OCI-LY7 (cell line): ENCODE measurements at regions not wholly inside any gene's neighbourhood (a gene's known extent, or its start where the extent isn't known, plus 50 kb on each side); places are given as distances from the start of the nearest gene placed in this dataset.

ENCODE experiments used
- BruUV-seq: library from RNA; stranded (reverse); fragments of 400-500 nt; replicated peaks from 2 replicates; lab custom pipeline; 2021; lab: Mats Ljungman, UMichigan
- CTCF ChIA-PET: fragments of 300-600 bp; sonication (Branson Sonifier 250); formaldehyde crosslinking; loops from one replicate; lab custom pipeline; 2022; ENCODE audit warnings: antibody characterized with exemption; ENCODE audit not compliant: unreplicated experiment; lab: Charles Lee
- POLR2A ChIA-PET: fragments of 300-600 bp; sonication (Branson Sonifier 250); formaldehyde crosslinking; loops from one replicate; lab custom pipeline; 2022; ENCODE audit warnings: antibody characterized with exemption; lab: Charles Lee
- DNase-seq: peaks from one replicate; pipeline ENCODE4 v3.0.0-alpha.2; 2015; ENCODE audit warnings: low spot score
- H2AFZ ChIP-seq: fragments of 200-600 bp; sonication (generic), shearing (Covaris generic); 2 replicates; pipeline ENCODE4 v1.6.1; 2014; ENCODE audit warnings: mild to moderate bottlenecking, antibody characterized with exemption, low read length, moderate library complexity
- H3K27ac ChIP-seq: fragments of 200-600 bp; sonication (generic); 2 replicates; pipeline ENCODE4 v1.5.1; 2014; ENCODE audit warnings: mixed run types, low read depth, mild to moderate bottlenecking, moderate library complexity, low read length, inconsistent platforms; ENCODE audit not compliant: poor library complexity, severe bottlenecking
- H3K36me3 ChIP-seq: fragments of 200-600 bp; sonication (generic); 2 replicates; pipeline ENCODE4 v1.6.1; 2014; ENCODE audit warnings: mild to moderate bottlenecking, antibody characterized with exemption, low read length, moderate library complexity, mixed read lengths; ENCODE audit not compliant: insufficient read depth
- H3K4me1 ChIP-seq: fragments of 200-600 bp; sonication (generic); 2 replicates; pipeline ENCODE4 v1.5.1; 2014; ENCODE audit warnings: mild to moderate bottlenecking, low read length; ENCODE audit not compliant: insufficient read depth, poor library complexity, severe bottlenecking
- H3K4me2 ChIP-seq: fragments of 200-600 bp; sonication (generic); 2 replicates; pipeline ENCODE4 v1.6.1; 2014; ENCODE audit warnings: mild to moderate bottlenecking, low read length
- H3K4me3 ChIP-seq: fragments of 200-600 bp; sonication (generic); 2 replicates; pipeline ENCODE4 v1.5.1; 2014; ENCODE audit warnings: mild to moderate bottlenecking, low read depth, low read length; ENCODE audit not compliant: poor library complexity, severe bottlenecking
- H3K79me2 ChIP-seq: fragments of 200-600 bp; sonication (generic); 2 replicates; pipeline ENCODE4 v1.6.1; 2016; ENCODE audit warnings: low read depth, mild to moderate bottlenecking, low read length, moderate library complexity, mixed read lengths; ENCODE audit not compliant: insufficient read depth
- H3K9me2 ChIP-seq: fragments of 200-600 bp; sonication (generic); 2 replicates; pipeline ENCODE4 v1.6.1; 2016; ENCODE audit warnings: mild to moderate bottlenecking, low read length, mixed read lengths; ENCODE audit not compliant: insufficient read depth
- H3K9me3 ChIP-seq: fragments of 200-600 bp; sonication (generic); 2 replicates; pipeline ENCODE4 v1.6.1; 2014; ENCODE audit warnings: mild to moderate bottlenecking, mixed run types, low read length, mixed read lengths
- H4K20me1 ChIP-seq: fragments of 200-600 bp; sonication (generic); 2 replicates; pipeline ENCODE4 v1.6.1; 2014; ENCODE audit warnings: mild to moderate bottlenecking, antibody characterized with exemption, low read length, moderate library complexity, mixed read lengths; ENCODE audit not compliant: insufficient read depth
- CTCF ChIP-seq: fragments of 200-600 bp; sonication (generic); conservative IDR thresholded peaks from 2 replicates; pipeline ENCODE4 v1.5.1; 2014; ENCODE audit warnings: mild to moderate bottlenecking, antibody characterized with exemption, low read length, moderate library complexity, mixed read lengths
- EZH2phosphoT487 ChIP-seq: fragments of 200-600 bp; sonication (generic); IDR thresholded peaks from 2 replicates; pipeline ENCODE4 v1.6.1; 2018; ENCODE audit warnings: low read depth, borderline replicate concordance, mild to moderate bottlenecking, mixed run types, antibody characterized with exemption, low read length, moderate library complexity, mixed read lengths
- intact Hi-C: fragments of 100-400 bp; cut with micrococcal nuclease; formaldehyde crosslinking; loops from one replicate; pipeline ENCODE4 v1.10.0; 2022; ENCODE audit not compliant: unreplicated experiment

GRCh38 chr4:182066037-182066436 is 177.2 kb upstream of the TENM3 start:
- no peaks in the 10 kb centered on the region for H3K9me3 ChIP-seq
- no peaks in the 10 kb centered on the region for H3K79me2 ChIP-seq
- no peak for TF ChIP-seq EZH2phosphoT487
- no peak for TF ChIP-seq CTCF
- H3K36me3 ChIP-seq: no peaks in the 10 kb centered on the region
- ChIA-PET CTCF (no interaction called here), POLR2A (interaction anchor here (1.1 kb wide), 1 partner anchor 16 kb away, joined by 3 read pairs; no protein-coding TSS in a partner anchor)
- no peak overlapping the region for H2AFZ ChIP-seq
- intact Hi-C loops: no loop called here
- no peak overlapping the region for H3K27ac ChIP-seq
- H3K4me3 ChIP-seq: no peak overlapping the region
- no peak for DNase-seq
- BruUV-seq: no TSS peak
- no peak overlapping the region for H3K4me2 ChIP-seq
- no peaks in the 10 kb centered on the region for H4K20me1 ChIP-seq
- no peaks in the 10 kb centered on the region for H3K9me2 ChIP-seq
- H3K4me1 ChIP-seq: no peaks in the 10 kb centered on the region

- Histone ChIP-seq H4K20me1 (no peaks in the 10 kb centered on the region), H3K79me2 (no peaks in the 10 kb centered on the region), H3K27ac (no peak overlapping the region), H3K9me2 (no peaks in the 10 kb centered on the region), H3K4me3 (no peak overlapping the region), H3K36me3 (no peaks in the 10 kb centered on the region), H3K9me3 (no peaks in the 10 kb centered on the region), H3K4me2 (no peak overlapping the region), H2AFZ (no peak overlapping the region), H3K4me1 (no peaks in the 10 kb centered on the region)
- intact Hi-C loops: no loop called here
- CTCF ChIA-PET: no interaction called here
- no peak for TF ChIP-seq CTCF
- no peak for TF ChIP-seq EZH2phosphoT487
- POLR2A ChIA-PET: no interaction called here
- no peak for DNase-seq
- BruUV-seq: no TSS peak
Measured at GRCh38 chr4:182067828-182068227, 175.4 kb upstream of the TENM3 start.

GRCh38 chr4:182068920-182069319 is 174.3 kb upstream of the TENM3 start:
- POLR2A ChIA-PET: interaction anchor here (0.7 kb wide), 2 partner anchors 12 to 1130 kb away, joined by 3 to 5 read pairs; no protein-coding TSS in a partner anchor

More at GRCh38 chr4:182068920-182069319, 174.3 kb upstream of the TENM3 start:
- Histone ChIP-seq H4K20me1 (no peaks in the 10 kb centered on the region), H3K27ac (no peak overlapping the region), H3K4me1 (no peaks in the 10 kb centered on the region), H3K9me3 (no peaks in the 10 kb centered on the region), H3K79me2 (no peaks in the 10 kb centered on the region), H3K36me3 (no peaks in the 10 kb centered on the region), H2AFZ (no peak overlapping the region), H3K4me2 (no peak overlapping the region), H3K4me3 (no peak overlapping the region), H3K9me2 (no peaks in the 10 kb centered on the region)
- BruUV-seq: no TSS peak
- TF ChIP-seq EZH2phosphoT487 (no peak), CTCF (no peak)
- intact Hi-C loops: no loop called here
- no peak for DNase-seq
- CTCF ChIA-PET: no interaction called here
